PC-9 (cell line): ENCODE measurements at regions not wholly inside any gene's neighbourhood (a gene's known extent, or its start where the extent isn't known, plus 50 kb on each side); places are given as distances from the start of the nearest gene placed in this dataset.

Source experiments
- BruUV-seq: library from RNA; stranded (reverse); fragments of 400-500 nt; replicated peaks from 2 replicates; lab custom pipeline; 2021; lab: Mats Ljungman, UMichigan
- CTCF ChIA-PET: fragments of 300-600 bp; sonication (Branson Sonifier 250); formaldehyde crosslinking; loops from one replicate; lab custom pipeline; 2022; ENCODE audit warnings: antibody characterized with exemption; lab: Charles Lee
- POLR2A ChIA-PET: fragments of 300-600 bp; sonication (Branson Sonifier 250); formaldehyde crosslinking; loops from one replicate; lab custom pipeline; 2022; ENCODE audit warnings: antibody characterized with exemption; ENCODE audit not compliant: unreplicated experiment; lab: Charles Lee
- DNase-seq, 2 experiments: peaks; one replicate each; pipeline versions ENCODE4 v3.0.0 to v3.0.0-alpha.2; 2015 to 2022; ENCODE audit warnings: mixed read lengths in 1 of 2
- H2AFZ ChIP-seq: fragments of 200-600 bp; sonication (generic); 2 replicates; pipeline ENCODE4 v1.8.1; 2017; ENCODE audit warnings: antibody characterized with exemption
- H3F3A ChIP-seq: fragments of 200-600 bp; sonication (generic); 2 replicates; pipeline ENCODE4 v1.8.1; 2017; ENCODE audit warnings: antibody characterized with exemption, mild to moderate bottlenecking, low read depth; ENCODE audit not compliant: insufficient read depth
- H3K27ac ChIP-seq: fragments of 200-600 bp; sonication (generic); 2 replicates; pipeline ENCODE4 v1.6.1; 2016; ENCODE audit warnings: mixed run types
- H3K27me3 ChIP-seq: fragments of 200-600 bp; sonication (generic); 2 replicates; pipeline ENCODE4 v1.6.1; 2016; ENCODE audit warnings: low read depth, mixed run types; ENCODE audit not compliant: insufficient read depth
- H3K36me3 ChIP-seq: fragments of 200-600 bp; sonication (generic); 2 replicates; pipeline ENCODE4 v1.6.1; 2016; ENCODE audit warnings: low read depth, mixed run types
- H3K4me1 ChIP-seq: fragments of 200-600 bp; sonication (generic); replicated peaks from 2 replicates; pipeline ENCODE4 v1.6.1; 2016; ENCODE audit warnings: mixed run types; ENCODE audit not compliant: insufficient read depth
- H3K4me2 ChIP-seq: fragments of 200-600 bp; sonication (generic); 2 replicates; pipeline ENCODE4 v1.6.1; 2017; ENCODE audit warnings: mixed run types
- H3K4me3 ChIP-seq: fragments of 200-600 bp; sonication (generic); 2 replicates; pipeline ENCODE4 v1.6.1; 2016; ENCODE audit warnings: mixed run types
- H3K79me2 ChIP-seq: fragments of 200-600 bp; sonication (generic); 2 replicates; pipeline ENCODE4 v1.6.1; 2017; ENCODE audit warnings: low read depth, mixed run types
- H3K9me2 ChIP-seq: fragments of 200-600 bp; sonication (generic); 2 replicates; pipeline ENCODE4 v1.8.1; 2017; ENCODE audit warnings: mild to moderate bottlenecking; ENCODE audit not compliant: insufficient read depth
- H3K9me3 ChIP-seq: fragments of 200-600 bp; sonication (generic); 2 replicates; pipeline ENCODE4 v1.8.1; 2016; ENCODE audit warnings: low read depth; ENCODE audit not compliant: insufficient read depth
- H4K20me1 ChIP-seq: fragments of 200-600 bp; sonication (generic); 2 replicates; pipeline ENCODE4 v1.8.1; 2017; ENCODE audit not compliant: insufficient read depth
- CTCF ChIP-seq: fragments of 200-600 bp; sonication (generic); conservative IDR thresholded peaks from 2 replicates; pipeline ENCODE4 v1.6.1; 2017; ENCODE audit warnings: mixed run types, antibody characterized with exemption, mild to moderate bottlenecking, moderate library complexity
- EZH2 ChIP-seq: fragments of 200-600 bp; sonication (generic); IDR thresholded peaks from 2 replicates; pipeline ENCODE4 v1.8.0; 2017; ENCODE audit warnings: antibody characterized with exemption, low read depth
- intact Hi-C: fragments of 100-400 bp; cut with micrococcal nuclease; formaldehyde crosslinking; loops from one replicate; pipeline ENCODE4 v1.10.0; 2022; ENCODE audit not compliant: unreplicated experiment

- Histone ChIP-seq H3F3A (no peaks in the 10 kb centered on the region), H4K20me1 (no peaks in the 10 kb centered on the region), H3K4me3 (no peak overlapping the region), H3K27ac (no peak overlapping the region), H2AFZ (no peak overlapping the region), H3K4me1 (0 out of 2 replicates have a peak, but pooled peaks cover 3% of the 10 kb centered on the region), H3K9me2 (no peaks in the 10 kb centered on the region), H3K9me3 (no peaks in the 10 kb centered on the region), H3K79me2 (no peaks in the 10 kb centered on the region), H3K36me3 (no peaks in the 10 kb centered on the region), H3K4me2 (no peak overlapping the region), H3K27me3 (no peaks in the 10 kb centered on the region)
- no TSS peak for BruUV-seq
- POLR2A ChIA-PET: no interaction called here
- DNase-seq: no peak
- CTCF ChIA-PET: no interaction called here
- intact Hi-C loops: no loop called here
- TF ChIP-seq EZH2 (no peak), CTCF (no peak)
Measured at GRCh38 chr6:17027441-17027840, 74.4 kb upstream of the STMND1 start.

GRCh38 chr6:17022604-17023003, 79.2 kb upstream of the STMND1 start:
- ChIA-PET CTCF (no interaction called here), POLR2A (no interaction called here)
- no peaks in the 10 kb centered on the region for H4K20me1 ChIP-seq

GRCh38 chr6:17021539-17021889, 80.3 kb upstream of the STMND1 start:
- no TSS peak for BruUV-seq
- Histone ChIP-seq H2AFZ (no peak overlapping the region), H3K27ac (no peak overlapping the region), H4K20me1 (no peaks in the 10 kb centered on the region), H3K4me1 (no peaks in the 10 kb centered on the region), H3K4me2 (no peak overlapping the region), H3K27me3 (no peaks in the 10 kb centered on the region), H3K36me3 (no peaks in the 10 kb centered on the region), H3K79me2 (no peaks in the 10 kb centered on the region), H3K4me3 (no peak overlapping the region), H3K9me3 (no peaks in the 10 kb centered on the region), H3K9me2 (no peaks in the 10 kb centered on the region), H3F3A (no peaks in the 10 kb centered on the region)
- ChIA-PET POLR2A (interaction anchor here (0.6 kb wide), 2 partner anchors 790 to 884 kb away, joined by 3 to 6 read pairs; no protein-coding TSS in a partner anchor), CTCF (no interaction called here)
- DNase-seq: no peak
- TF ChIP-seq EZH2: no peak
- TF ChIP-seq CTCF: no peak
- intact Hi-C loops: no loop called here

More at GRCh38 chr6:17022604-17023003, 79.2 kb upstream of the STMND1 start:
- DNase-seq: no peak
- intact Hi-C loops: no loop called here
- Histone ChIP-seq H3K9me2 (no peaks in the 10 kb centered on the region), H3K79me2 (no peaks in the 10 kb centered on the region), H2AFZ (no peak overlapping the region), H3K9me3 (no peaks in the 10 kb centered on the region), H3K27me3 (no peaks in the 10 kb centered on the region), H3K4me2 (no peak overlapping the region), H3K4me1 (no peaks in the 10 kb centered on the region), H3K27ac (no peak overlapping the region), H3F3A (no peaks in the 10 kb centered on the region), H3K36me3 (no peaks in the 10 kb centered on the region), H3K4me3 (no peak overlapping the region)
- TF ChIP-seq EZH2 (no peak), CTCF (no peak)
- no TSS peak for BruUV-seq
